ENCODE measurements at regions not wholly inside any gene's neighbourhood (a gene's known extent, or its start where the extent isn't known, plus 50 kb on each side); places are given as distances from the start of the nearest gene placed in this dataset.
"Not testable (repeated sequence)": the region's sequence is repeated elsewhere in the genome, so short reads cannot be mapped to it uniquely, and the experiment has no call there.

- DNase-seq, result no peak
Observed at GRCh38 chr14:84877061-84877460, 652.9 kb upstream of the FLRT2 start.

DNA sequence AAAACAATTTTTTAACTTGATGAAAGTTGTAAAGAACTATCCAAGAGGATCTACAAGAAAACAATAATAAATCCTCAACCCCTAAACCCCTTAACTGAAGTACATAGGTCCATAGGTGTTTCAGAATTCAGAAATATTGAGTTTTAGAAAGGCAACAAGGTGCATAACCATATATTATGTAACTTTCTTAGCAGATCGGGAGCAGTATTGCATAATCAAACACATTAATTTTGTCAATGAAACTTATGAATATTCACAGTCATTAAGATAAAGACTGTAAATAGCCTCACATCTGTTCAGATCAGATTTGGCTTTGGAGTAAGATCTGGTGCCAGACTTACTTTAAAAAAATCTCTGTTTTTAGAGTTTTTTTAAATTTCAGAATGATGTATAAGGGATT lies 647.1 kb upstream of the FLRT2 start:
- DNase-seq, result no peak

- DNase-seq, result no peak
Observed at GRCh38 chr14:84885061-84885460, 644.9 kb upstream of the FLRT2 start.

DNA sequence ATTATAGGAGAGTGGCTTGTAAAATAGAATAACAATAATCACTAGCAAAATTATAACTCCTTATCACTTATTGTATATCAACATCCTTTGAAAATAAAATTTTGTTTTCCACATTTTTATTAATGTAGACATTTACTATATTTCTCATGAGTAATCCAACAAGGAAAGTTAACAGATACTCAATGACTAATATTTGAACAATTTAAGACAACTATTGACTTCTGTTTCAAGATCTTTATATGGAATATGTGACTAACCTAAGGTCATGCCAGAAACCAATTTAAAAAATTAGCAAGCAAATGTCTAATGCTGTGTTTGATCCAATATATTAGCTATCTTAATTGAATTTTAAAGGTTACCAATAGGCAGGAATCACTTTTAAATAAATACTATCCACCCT lies 638.5 kb upstream of the FLRT2 start:
- DNase-seq, result no peak

- no peak for DNase-seq
Observed at GRCh38 chr14:84894254-84894653, 635.7 kb upstream of the FLRT2 start.

DNA sequence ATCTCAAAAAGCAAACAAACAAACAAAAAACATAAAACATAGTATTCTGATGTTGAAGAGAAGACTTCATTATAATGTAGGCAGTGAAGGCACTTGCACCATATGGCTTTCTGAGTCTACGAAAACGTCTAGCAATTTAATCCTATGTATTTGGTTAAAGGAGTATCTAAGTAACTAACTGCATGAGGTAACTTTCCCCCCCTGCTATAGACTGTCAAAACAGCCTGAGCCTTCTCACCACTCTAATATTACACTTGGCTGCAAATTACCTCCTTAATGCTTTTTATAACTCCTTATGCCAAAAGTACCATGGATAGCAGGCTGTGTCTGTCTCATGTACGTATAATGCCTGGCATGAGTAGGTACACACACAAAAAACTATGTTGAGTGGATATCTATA lies 607.6 kb upstream of the FLRT2 start:
- no peak for DNase-seq

GRCh38 chr14:84926656-84927055 lies 603.3 kb upstream of the FLRT2 start:
- DNase-seq, result no peak

- DNase-seq, result no peak
Observed at GRCh38 chr14:84927096-84927827, 602.7 kb upstream of the FLRT2 start.

GRCh38 chr14:84929086-84929485 lies 600.9 kb upstream of the FLRT2 start:
- DNase-seq, result no peak

DNA sequence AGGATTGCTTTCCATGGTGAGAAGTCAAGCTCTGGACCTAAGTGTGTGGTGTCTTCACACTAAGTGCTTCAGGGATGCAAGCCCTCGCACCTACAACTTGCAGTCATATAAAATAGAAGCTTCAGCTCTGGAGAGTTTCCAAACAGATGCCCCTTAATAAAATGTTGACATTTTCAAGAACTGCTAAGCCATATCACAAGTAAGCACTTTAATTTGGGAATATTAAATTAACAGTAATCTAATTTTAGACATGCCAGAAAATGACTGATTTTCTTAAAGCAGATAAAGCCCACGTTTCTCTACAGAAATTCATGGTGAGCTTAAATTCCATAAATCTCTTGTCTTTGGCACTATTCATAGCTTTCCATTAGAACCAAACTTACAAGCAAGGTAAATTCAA lies 600.1 kb upstream of the FLRT2 start:
- no peak for DNase-seq

- DNase-seq, result no peak
Observed at GRCh38 chr14:84937016-84937415, 592.9 kb upstream of the FLRT2 start.

DNA sequence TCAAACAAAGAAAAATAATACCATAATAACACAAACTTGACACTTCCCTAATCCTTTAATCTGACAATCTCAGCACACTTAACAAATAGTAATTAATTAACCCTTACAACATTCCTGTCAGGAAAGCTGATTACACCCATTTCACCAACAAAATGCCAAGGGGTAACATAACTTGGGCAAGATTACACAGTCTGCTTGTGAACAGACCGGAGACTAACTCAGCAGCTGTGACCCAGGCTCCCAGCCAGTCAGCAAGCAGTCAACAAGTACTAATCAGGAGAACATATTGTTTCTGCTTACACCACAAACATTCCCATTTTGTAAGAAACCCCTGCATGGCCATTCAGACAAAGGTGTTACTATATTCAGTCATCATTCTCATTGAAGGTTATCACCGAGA lies 592.5 kb upstream of the FLRT2 start:
- DNase-seq, result no peak

DNA sequence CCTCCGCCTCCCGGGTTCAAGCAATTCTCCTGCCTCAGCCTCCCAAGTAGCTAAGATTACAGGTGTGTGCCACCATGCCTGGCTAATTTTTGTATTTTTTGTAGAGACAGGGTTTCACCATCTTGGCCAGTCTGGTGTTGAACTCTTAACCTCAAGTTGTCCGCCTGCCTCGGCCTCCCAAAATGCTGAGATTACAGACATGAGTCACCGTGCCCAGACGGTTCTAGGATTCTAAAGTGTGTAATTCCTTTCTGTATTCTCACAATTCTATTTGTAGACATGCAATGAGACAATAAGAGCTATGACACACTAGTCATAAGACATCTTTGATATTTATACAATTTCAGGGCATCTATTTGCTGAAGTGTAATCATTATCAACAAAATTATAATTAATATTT lies 585.0 kb upstream of the FLRT2 start:
- DNase-seq, result not testable (repeated sequence)

DNA sequence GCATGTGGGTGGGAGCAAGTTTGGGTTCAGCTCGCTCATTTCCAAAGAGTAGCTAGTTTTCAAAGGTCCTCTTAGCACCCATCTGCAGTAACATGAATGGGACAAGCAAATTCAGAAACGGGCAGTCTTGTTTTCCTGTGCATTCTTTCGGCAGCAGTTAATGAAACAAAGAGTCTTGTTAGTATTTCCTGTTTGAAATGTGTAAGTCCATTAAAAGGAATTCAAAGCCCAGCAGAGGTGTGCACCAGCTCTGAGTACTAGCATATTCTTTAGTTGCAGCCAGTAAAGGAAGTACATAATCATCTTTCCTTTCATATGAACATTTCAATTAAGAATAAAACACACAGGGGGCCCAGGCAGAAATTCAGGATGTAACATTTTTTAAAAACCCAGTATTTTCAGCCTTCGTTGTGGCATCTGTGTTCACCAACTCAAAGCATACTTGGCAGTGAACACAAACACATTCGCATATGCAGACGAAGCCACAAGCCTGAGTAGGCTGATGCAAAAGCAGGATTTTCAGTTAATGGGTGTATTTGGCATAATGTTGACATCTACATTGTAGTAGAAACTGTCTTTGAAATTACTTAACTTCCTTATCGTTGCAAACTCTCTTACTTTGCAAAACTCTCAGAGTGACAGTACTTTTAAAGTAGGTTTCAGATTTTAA lies 570.0 kb upstream of the FLRT2 start:
- no peak for DNase-seq

DNA sequence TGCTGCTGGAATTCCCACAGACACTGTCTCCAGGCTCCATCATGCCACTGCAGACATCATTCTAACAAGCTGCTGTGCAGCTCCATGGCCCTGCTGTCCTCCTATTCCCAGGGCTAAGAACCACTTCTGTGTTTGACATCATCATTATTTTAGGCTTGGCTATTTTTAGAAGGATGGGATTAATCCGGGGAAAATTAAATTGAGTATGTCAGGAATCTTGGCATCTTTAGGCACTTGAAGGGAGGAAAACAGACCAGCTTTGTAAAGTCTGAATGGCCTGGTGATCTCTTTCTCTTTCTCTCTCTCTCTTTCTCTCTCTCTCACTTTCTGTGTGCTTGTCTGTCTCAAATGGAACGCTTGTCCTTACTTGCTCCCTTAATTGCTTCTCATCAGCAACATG lies 568.3 kb upstream of the FLRT2 start:
- DNase-seq, result no peak

- DNase-seq, result no peak
Observed at GRCh38 chr14:84963518-84963917, 566.4 kb upstream of the FLRT2 start.

DNA sequence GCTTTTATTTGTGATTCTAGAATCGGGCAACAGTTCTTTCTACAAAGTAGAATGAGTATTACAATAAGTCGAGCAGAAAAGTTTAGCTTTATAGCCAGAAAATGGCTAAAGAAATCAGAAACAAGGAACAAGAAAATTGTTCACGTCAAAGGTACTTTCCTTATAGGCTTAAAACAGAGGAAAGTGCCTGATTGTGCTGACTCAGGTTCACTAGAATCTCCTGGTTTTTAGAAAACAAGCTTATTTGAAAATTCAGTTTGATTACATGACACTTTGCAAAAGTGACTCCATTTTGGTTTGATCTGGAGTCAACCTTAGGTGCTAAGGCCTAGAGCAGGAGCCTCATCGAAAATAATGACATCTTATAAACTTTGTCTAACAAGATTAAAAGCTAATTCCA lies 564.7 kb upstream of the FLRT2 start:
- DNase-seq, result no peak

GRCh38 chr14:84969501-84969900 lies 560.4 kb upstream of the FLRT2 start:
- DNase-seq, result no peak

- DNase-seq, result no peak
Observed at GRCh38 chr14:84975241-84975902, 554.6 kb upstream of the FLRT2 start.

DNA sequence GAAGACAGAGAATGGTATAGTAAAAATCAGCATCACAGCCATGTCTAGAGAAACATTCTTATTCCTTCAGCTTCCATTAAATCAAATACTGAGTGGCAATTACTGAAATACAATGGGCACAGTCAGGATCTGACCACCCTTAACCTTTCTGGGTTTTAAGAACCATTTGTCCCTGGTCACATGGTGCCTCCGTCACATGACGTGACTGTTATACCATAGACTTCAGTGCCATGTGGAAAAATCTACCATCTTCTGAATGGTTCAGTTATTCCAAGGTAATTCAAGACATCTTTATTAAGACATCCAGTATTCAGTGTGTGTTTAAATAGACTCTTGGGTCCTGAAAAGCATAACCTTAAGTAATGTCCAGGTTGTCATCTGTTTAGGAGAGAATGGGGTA lies 553.1 kb upstream of the FLRT2 start:
- DNase-seq, result no peak

GRCh38 chr14:84987042-84987441 lies 542.9 kb upstream of the FLRT2 start:
- DNase-seq, result no peak

GRCh38 chr14:84988357-84988756 lies 541.6 kb upstream of the FLRT2 start:
- no peak for DNase-seq

- DNase-seq, result no peak
Observed at GRCh38 chr14:84991021-84991420, 538.9 kb upstream of the FLRT2 start.

DNA sequence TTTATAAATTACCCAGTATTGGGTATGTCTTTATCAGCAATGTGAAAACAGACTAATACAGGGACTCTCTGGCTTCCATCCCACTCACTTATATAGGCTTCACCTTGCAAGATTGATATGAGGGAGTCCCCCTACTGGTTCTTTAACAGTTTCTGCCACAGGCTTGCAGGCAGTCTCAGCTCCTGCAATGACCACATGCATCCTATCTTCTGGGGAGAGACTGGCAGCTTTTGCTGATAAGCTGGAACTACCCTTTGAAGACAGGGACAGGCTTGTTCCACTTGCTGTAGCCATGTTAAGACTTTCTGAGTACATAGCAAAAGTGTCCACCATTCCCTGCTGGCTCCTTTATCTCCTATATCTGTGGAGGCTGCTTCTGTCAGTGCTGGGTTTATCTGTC lies 531.7 kb upstream of the FLRT2 start:
- no peak for DNase-seq

Data from activated gamma-delta T cell (primary cell).